Endothelial cell of umbilical vein (primary cell): ENCODE measurements at regions not wholly inside any gene's neighbourhood (a gene's known extent, or its start where the extent isn't known, plus 50 kb on each side); places are given as distances from the start of the nearest gene placed in this dataset.

Experiments used
- BruUV-seq: library from RNA; stranded (reverse); fragments of 400-500 nt; replicated peaks from 2 replicates; lab custom pipeline; 2021; lab: Mats Ljungman, UMichigan
- CTCF ChIA-PET: fragments of 300-600, 350-600 bp; sonication (Branson Sonifier 250); formaldehyde crosslinking; loops from one replicate; lab custom pipeline; 2021; ENCODE audit warnings: antibody characterized with exemption, inconsistent platforms; lab: Charles Lee
- POLR2A ChIA-PET: fragments of 300-600, 350-600 bp; sonication (Branson Sonifier 250); formaldehyde crosslinking; loops from one replicate; lab custom pipeline; 2021; ENCODE audit warnings: antibody characterized with exemption, inconsistent platforms; lab: Charles Lee
- DNase-seq: peaks from one replicate; pipeline ENCODE4 v3.0.0-alpha.2; 2011; ENCODE audit warnings: low read depth, low spot score
- FAIRE-seq: peaks from 2 replicates; lab custom pipeline; 2011; peaks lifted over from hg19 to GRCh38; lab: Jason Lieb, UNC
- H2AFZ ChIP-seq: 2 replicates; pipeline ENCODE4 v1.6.0; 2012; ENCODE audit warnings: low read depth, low read length, control low read depth, inconsistent platforms
- H3K27ac ChIP-seq: 2 replicates; pipeline ENCODE4 v1.5.1; 2011; ENCODE audit warnings: low read depth, mild to moderate bottlenecking, control low read depth, low read length, moderate library complexity; ENCODE audit not compliant: insufficient read depth
- H3K27me3 ChIP-seq, 2 experiments: 2 replicates each; pipeline versions ENCODE4 v1.6.0 to v1.6.1; 2011; ENCODE audit warnings: low read length in 2 of 2, mixed read lengths in 1 of 2; ENCODE audit not compliant: control insufficient read depth in 2 of 2, insufficient read depth in 2 of 2
- H3K36me3 ChIP-seq, 2 experiments: 2 replicates in 1 of 2; 3 replicates in 1 of 2; pipeline ENCODE4 v1.5.1; 2011; ENCODE audit warnings: low read length in 2 of 2, mild to moderate bottlenecking in 1 of 2, moderate library complexity in 1 of 2; ENCODE audit not compliant: control insufficient read depth in 2 of 2, insufficient read depth in 2 of 2; ENCODE audit errors: extremely low read depth in 1 of 2
- H3K4me1 ChIP-seq: 3 replicates; pipeline ENCODE4 v1.5.1; 2011; ENCODE audit warnings: mild to moderate bottlenecking, low read length; ENCODE audit not compliant: control insufficient read depth, insufficient read depth; ENCODE audit errors: extremely low read depth
- H3K4me2 ChIP-seq: 2 replicates; pipeline ENCODE4 v1.6.1; 2011; ENCODE audit warnings: low read length, control low read depth, mixed read lengths; ENCODE audit not compliant: insufficient read depth
- H3K4me3 ChIP-seq, 3 experiments: fragments of 200-600 bp in 1 of 3; sonication (generic), shearing (Covaris generic) in 1 of 3; replicated peaks in 1 of 3; 2 replicates each; pipeline ENCODE4 v1.5.1; 2011 to 2016; ENCODE audit warnings: control low read depth in 3 of 3, low read length in 3 of 3, mild to moderate bottlenecking in 2 of 3, inconsistent platforms in 1 of 3, low read depth in 1 of 3, moderate library complexity in 1 of 3; ENCODE audit not compliant: insufficient read depth in 1 of 3
- H3K79me2 ChIP-seq: 2 replicates; pipeline ENCODE4 v1.6.0; 2012; ENCODE audit warnings: low read length, inconsistent platforms; ENCODE audit not compliant: control insufficient read depth, insufficient read depth
- H3K9ac ChIP-seq: replicated peaks from 2 replicates; pipeline ENCODE3; 2011; ENCODE audit warnings: low read length, control low read depth; ENCODE audit not compliant: insufficient read depth; ENCODE audit errors: extremely low read depth
- H3K9me1 ChIP-seq: replicated peaks from 3 replicates; pipeline ENCODE4 v1.6.0; 2011; ENCODE audit warnings: mild to moderate bottlenecking, low read length; ENCODE audit not compliant: control insufficient read depth, insufficient read depth; ENCODE audit errors: extremely low read depth
- H3K9me3 ChIP-seq: replicated peaks from 2 replicates; pipeline ENCODE4 v1.5.1; 2012; ENCODE audit warnings: low read length, inconsistent platforms; ENCODE audit not compliant: control insufficient read depth, insufficient read depth
- H4K20me1 ChIP-seq: replicated peaks from 2 replicates; pipeline ENCODE3; 2011; ENCODE audit warnings: mild to moderate bottlenecking, low read length; ENCODE audit not compliant: control insufficient read depth, insufficient read depth; ENCODE audit errors: extremely low read depth
- CTCF ChIP-seq, 2 donors: IDR thresholded peaks; 1 replicate in 1 of 2; 2 replicates in 1 of 2; pipeline ENCODE4 v1.5.1; 2011; ENCODE audit warnings: low read length in 2 of 2, mild to moderate bottlenecking in 2 of 2, moderate library complexity in 2 of 2, control low read depth in 1 of 2, inconsistent platforms in 1 of 2, low read depth in 1 of 2; ENCODE audit not compliant: insufficient read depth in 1 of 2; ENCODE audit errors: extremely low read depth in 1 of 2
- EZH2 ChIP-seq: IDR thresholded peaks from 2 replicates; pipeline ENCODE4 v1.6.1; 2012; ENCODE audit warnings: borderline replicate concordance, low read depth, mild to moderate bottlenecking, moderate library complexity, low read length, inconsistent platforms; ENCODE audit not compliant: severe bottlenecking
- FOS ChIP-seq: IDR thresholded peaks from 2 replicates; pipeline ENCODE4 v1.6.1; 2011; ENCODE audit warnings: mild to moderate bottlenecking, low read length, moderate library complexity, borderline replicate concordance; ENCODE audit not compliant: insufficient read depth
- GATA2 ChIP-seq: IDR thresholded peaks from 2 replicates; pipeline ENCODE4 v1.7.0; 2011; ENCODE audit warnings: low read depth, mild to moderate bottlenecking, moderate library complexity, mixed read lengths, low read length; ENCODE audit not compliant: insufficient read length, insufficient read depth
- JUN ChIP-seq: IDR thresholded peaks from 2 replicates; pipeline ENCODE4 v1.6.1; 2011; ENCODE audit warnings: borderline replicate concordance, low read depth; ENCODE audit not compliant: insufficient read length, insufficient read depth
- MAX ChIP-seq: IDR thresholded peaks from 2 replicates; pipeline ENCODE4 v1.6.1; 2011; ENCODE audit not compliant: insufficient read depth, insufficient read length
- MYC ChIP-seq: IDR thresholded peaks from one replicate; pipeline ENCODE4 v1.6.1; 2011; ENCODE audit warnings: mild to moderate bottlenecking, low read depth, low read length
- POLR2A ChIP-seq: IDR thresholded peaks from 2 replicates; pipeline ENCODE4 v1.6.1; 2012; ENCODE audit warnings: low read depth, mild to moderate bottlenecking, control low read depth, low read length
- POLR2AphosphoS5 ChIP-seq: IDR thresholded peaks from 2 replicates; pipeline ENCODE4 v1.6.1; 2012; ENCODE audit warnings: low read depth, mild to moderate bottlenecking, control low read depth, low read length, moderate library complexity; ENCODE audit not compliant: insufficient read depth
- dilution Hi-C: fragments of 300-500 bp; cut with MboI; formaldehyde crosslinking; loops from one replicate; pipeline ENCODE4 v1.15.0; 2019; ENCODE audit warnings: low sequenced_read_pairs; ENCODE audit not compliant: extremely low pct_ligation_motif_present
- intact Hi-C: fragments of 100-400 bp; cut with micrococcal nuclease; formaldehyde crosslinking; loops from one replicate; pipeline ENCODE4 v1.10.0; 2022

- H3K27me3 ChIP-seq: no peaks in the 10 kb centered on the region
- intact Hi-C loops (no loop called here), dilution Hi-C loops (no loop called here)
- H4K20me1 ChIP-seq: no peaks in the 10 kb centered on the region
- FAIRE-seq: no peak
- H3K36me3 ChIP-seq: no peaks in the 10 kb centered on the region
- H3K4me1 ChIP-seq: no peaks in the 10 kb centered on the region
- H3K9me1 ChIP-seq: no peaks in the 10 kb centered on the region
- H3K4me2 ChIP-seq: no peak overlapping the region
- ChIA-PET POLR2A (no interaction called here), CTCF (interaction anchor here (0.6 kb wide), 1 partner anchor 67 kb away, joined by 3 read pairs; no protein-coding TSS in a partner anchor)
- no peak overlapping the region for H2AFZ ChIP-seq
- no TSS peak for BruUV-seq
- peaks cover 2% of the 10 kb centered on the region for H3K9me3 ChIP-seq
- no peak overlapping the region for H3K9ac ChIP-seq
- DNase-seq: no peak
- H3K27ac ChIP-seq: no peak overlapping the region
- no peak for TF ChIP-seq GATA2
- no peak for TF ChIP-seq CTCF (IDR thresholded peaks at IDR 0.05; ENCODE audit: extremely low read depth in 1 of 2, insufficient read depth in 1 of 2, low read depth in 1 of 2, low read length in 2 of 2)
- TF ChIP-seq POLR2A: no peak
- TF ChIP-seq MAX: no peak
- TF ChIP-seq MYC: no peak
- TF ChIP-seq JUN: no peak
- TF ChIP-seq EZH2: no peak
- TF ChIP-seq POLR2AphosphoS5: no peak
- TF ChIP-seq FOS: no peak
- H3K4me3 ChIP-seq: no peak overlapping the region
- no peaks in the 10 kb centered on the region for H3K79me2 ChIP-seq
Observed at GRCh38 chr2:22494156-22494555, 890.8 kb upstream of the KLHL29 start.
